ENCODE measurements at regions not wholly inside any gene's neighbourhood (a gene's known extent, or its start where the extent isn't known, plus 50 kb on each side); places are given as distances from the start of the nearest gene placed in this dataset.

- TF ChIP-seq CTCF (conservative IDR thresholded peaks at IDR 0.05; ENCODE audit: low read depth, low read length) (no peak), EZH2phosphoT487 (IDR thresholded peaks at IDR 0.05; ENCODE audit: borderline replicate concordance, low read length) (no peak), EZH2 (IDR thresholded peaks at IDR 0.05; ENCODE audit: low read length, unreplicated experiment) (no peak)
These were observed 271.7 kb downstream of the DUSP10 start for GRCh38 chr1:221470000-221470698.

Data from PC-3 (cell line).